Central memory CD8-positive, alpha-beta T cell (primary cell): ENCODE measurements at regions not wholly inside any gene's neighbourhood (a gene's known extent, or its start where the extent isn't known, plus 50 kb on each side); places are given as distances from the start of the nearest gene placed in this dataset.
"Not testable (repeated sequence)": the region's sequence is repeated elsewhere in the genome, so short reads cannot be mapped to it uniquely, and the experiment has no call there.

Experiments used
- ATAC-seq: fragments of 150-1000 bp; cut with Tn5 transposase; replicated peaks from 2 replicates; pipeline ENCODE4 v1.10.0; 2022; ENCODE audit warnings: mild to moderate bottlenecking, moderate FRiP score, moderate number of reproducible peaks; ENCODE audit not compliant: poor library complexity, severe bottlenecking; ENCODE audit errors: extremely low read depth
- DNase-seq, 2 donors: peaks; one replicate each; pipeline ENCODE4 v3.0.0; 2021; ENCODE audit warnings: low spot score in 2 of 2
- H3K27ac Mint-ChIP-seq: one replicate; pipeline ENCODE4 v1.8.0; 2022; ENCODE audit warnings: low read depth, mild to moderate bottlenecking, moderate library complexity, mixed read lengths
- H3K27me3 Mint-ChIP-seq: one replicate; pipeline ENCODE4 v1.8.0; 2022; ENCODE audit warnings: mixed read lengths
- H3K36me3 Mint-ChIP-seq: one replicate; pipeline ENCODE4 v1.8.0; 2022; ENCODE audit warnings: mild to moderate bottlenecking, moderate library complexity, mixed read lengths; ENCODE audit not compliant: insufficient read depth
- H3K4me1 Mint-ChIP-seq: one replicate; pipeline ENCODE4 v1.8.0; 2022; ENCODE audit warnings: mixed read lengths
- H3K4me3 Mint-ChIP-seq: one replicate; pipeline ENCODE4 v1.8.0; 2022; ENCODE audit warnings: mild to moderate bottlenecking, moderate library complexity, mixed read lengths
- H3K9me3 Mint-ChIP-seq: one replicate; pipeline ENCODE4 v1.8.0; 2022; ENCODE audit warnings: mixed read lengths

DNA sequence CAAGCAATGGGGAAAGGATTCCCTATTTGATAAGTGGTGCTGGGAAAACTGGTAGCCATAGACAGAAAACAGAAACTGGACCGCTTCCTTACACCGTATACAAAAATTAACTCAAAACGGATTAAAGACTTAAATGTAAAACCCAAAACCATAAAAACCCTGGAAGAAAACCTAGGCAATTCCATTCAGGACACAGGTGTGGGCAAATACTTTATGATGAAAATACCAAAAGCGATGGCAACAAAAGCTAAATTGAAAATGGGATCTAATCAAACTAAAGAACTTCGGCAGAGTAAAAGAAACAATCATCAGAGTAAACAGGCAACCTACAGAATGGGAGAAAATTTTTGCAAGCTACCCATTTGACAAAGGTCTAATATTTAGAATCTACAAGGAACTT, 91.1 kb downstream of the VPREB1 start:
- not testable (repeated sequence) for H3K27ac Mint-ChIP-seq, H3K36me3 Mint-ChIP-seq, H3K9me3 Mint-ChIP-seq, ATAC-seq, H3K4me1 Mint-ChIP-seq, DNase-seq, H3K4me3 Mint-ChIP-seq
- H3K27me3 Mint-ChIP-seq, result peaks cover 86% of the 10 kb centered on the region

DNA sequence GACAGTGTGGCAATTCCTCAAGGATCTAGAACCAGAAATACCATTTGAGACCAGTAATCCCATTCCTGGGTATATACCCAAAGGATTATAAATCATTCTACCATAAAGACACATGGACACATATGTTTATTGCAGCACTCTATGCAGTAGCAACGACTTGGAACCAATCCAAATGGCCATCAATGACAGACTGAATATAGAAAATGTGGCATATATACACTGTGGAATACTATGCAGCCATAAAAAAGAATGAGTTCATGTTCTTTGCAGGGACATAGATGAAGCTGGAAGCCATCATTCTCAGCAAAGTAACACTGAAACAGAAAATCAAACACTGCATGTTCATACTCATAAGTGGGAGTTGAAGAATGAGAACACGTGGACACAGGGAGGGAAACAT, 91.7 kb downstream of the VPREB1 start:
- H3K4me1 Mint-ChIP-seq, DNase-seq, H3K27ac Mint-ChIP-seq, ATAC-seq, H3K36me3 Mint-ChIP-seq, H3K4me3 Mint-ChIP-seq, H3K9me3 Mint-ChIP-seq: not testable (repeated sequence)
- peaks cover 81% of the 10 kb centered on the region for H3K27me3 Mint-ChIP-seq

DNA sequence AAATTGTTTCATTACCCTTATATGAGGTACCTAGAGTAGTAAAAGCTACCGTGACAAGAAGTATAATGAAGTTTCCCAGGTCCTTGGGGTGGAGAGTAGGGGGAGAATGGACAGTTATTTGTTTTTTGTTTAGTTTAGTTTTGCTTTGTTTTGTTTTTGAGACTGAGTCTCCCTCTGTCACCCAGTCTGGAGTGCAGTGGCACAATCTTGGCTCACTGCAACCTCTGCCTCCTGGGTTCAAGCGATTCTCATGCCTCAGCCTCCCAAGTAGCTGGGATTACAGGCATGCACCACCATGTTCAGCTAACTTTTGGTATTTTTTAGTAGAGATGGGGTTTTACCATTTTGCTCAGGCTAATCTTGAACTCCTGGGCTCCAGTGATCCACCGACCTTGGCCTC, 94.2 kb downstream of the VPREB1 start:
- not testable (repeated sequence) for H3K27ac Mint-ChIP-seq, DNase-seq, H3K36me3 Mint-ChIP-seq, H3K9me3 Mint-ChIP-seq, H3K4me3 Mint-ChIP-seq, H3K4me1 Mint-ChIP-seq, ATAC-seq
- H3K27me3 Mint-ChIP-seq, result peaks cover 57% of the 10 kb centered on the region

DNA sequence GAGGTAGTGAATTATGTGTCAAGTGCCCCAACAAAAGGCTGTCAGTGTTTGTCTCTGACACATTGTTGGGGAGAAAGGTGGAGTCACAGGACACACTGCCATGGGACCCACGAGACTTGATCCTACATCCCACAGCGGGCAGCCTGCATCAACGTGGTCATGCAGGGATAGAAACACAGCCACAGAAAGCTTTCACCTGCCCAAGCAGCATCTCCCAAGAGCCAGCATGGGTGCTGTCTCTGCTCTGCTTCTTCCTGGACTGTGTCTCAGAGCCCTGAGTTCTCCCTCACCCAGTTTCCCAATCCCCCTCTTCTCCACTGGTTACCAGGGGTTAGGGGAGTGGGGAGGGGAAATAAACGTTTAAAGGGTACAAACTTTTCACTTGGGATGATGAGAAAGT, 97.2 kb downstream of the VPREB1 start:
- Mint-ChIP-seq H3K9me3 (no peaks in the 10 kb centered on the region), H3K27me3 (peaks cover 27% of the 10 kb centered on the region), H3K4me3 (no peak overlapping the region), H3K4me1 (no peaks in the 10 kb centered on the region), H3K36me3 (no peaks in the 10 kb centered on the region), H3K27ac (no peak overlapping the region)
- no peak for ATAC-seq
- DNase-seq, result no peak

DNA sequence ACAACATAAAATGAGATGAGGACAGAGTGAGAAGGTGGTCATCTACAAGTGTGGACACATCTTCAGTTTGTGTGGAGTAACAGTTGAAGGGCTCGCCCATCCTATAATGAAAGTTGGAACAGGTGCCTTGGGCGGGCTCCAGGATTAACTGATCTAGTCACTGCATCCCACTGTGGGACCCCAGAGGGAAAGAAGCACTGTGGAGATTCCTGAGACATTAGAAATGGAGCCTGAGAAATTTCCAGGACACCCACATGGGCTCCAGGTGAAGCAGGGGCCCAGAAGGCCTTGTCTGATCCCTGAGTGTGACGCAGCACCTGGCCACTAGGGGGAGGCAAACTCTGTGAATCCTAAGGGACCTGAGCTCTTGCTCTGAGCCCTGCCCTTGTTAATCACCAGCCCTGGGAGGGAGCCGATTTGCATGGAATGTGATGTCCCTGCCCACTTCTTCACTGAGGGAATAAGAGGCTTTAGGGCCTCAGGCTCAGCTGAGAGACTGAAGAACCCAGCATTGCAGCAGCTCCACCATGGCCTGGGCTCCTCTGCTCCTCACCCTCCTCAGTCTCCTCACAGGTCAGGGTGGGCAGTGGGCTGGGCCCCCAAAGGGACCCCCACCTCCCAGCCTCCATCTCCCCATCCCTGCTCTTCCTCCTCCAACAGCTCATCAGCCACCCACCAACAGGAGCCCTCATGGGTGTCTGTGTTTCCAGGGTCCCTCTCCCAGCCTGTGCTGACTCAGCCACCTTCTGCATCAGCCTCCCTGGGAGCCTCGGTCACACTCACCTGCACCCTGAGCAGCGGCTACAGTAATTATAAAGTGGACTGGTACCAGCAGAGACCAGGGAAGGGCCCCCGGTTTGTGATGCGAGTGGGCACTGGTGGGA, 98.4 kb downstream of the VPREB1 start:
- DNase-seq (peak; percentile 26 to 49), ATAC-seq (no peak)
- peaks cover 27% of the 10 kb centered on the region for H3K27me3 Mint-ChIP-seq
- H3K9me3 Mint-ChIP-seq, result no peaks in the 10 kb centered on the region
- H3K27ac Mint-ChIP-seq, result no peak overlapping the region
- no peak overlapping the region for H3K4me3 Mint-ChIP-seq
- no peaks in the 10 kb centered on the region for H3K4me1 Mint-ChIP-seq
- no peaks in the 10 kb centered on the region for H3K36me3 Mint-ChIP-seq

DNA sequence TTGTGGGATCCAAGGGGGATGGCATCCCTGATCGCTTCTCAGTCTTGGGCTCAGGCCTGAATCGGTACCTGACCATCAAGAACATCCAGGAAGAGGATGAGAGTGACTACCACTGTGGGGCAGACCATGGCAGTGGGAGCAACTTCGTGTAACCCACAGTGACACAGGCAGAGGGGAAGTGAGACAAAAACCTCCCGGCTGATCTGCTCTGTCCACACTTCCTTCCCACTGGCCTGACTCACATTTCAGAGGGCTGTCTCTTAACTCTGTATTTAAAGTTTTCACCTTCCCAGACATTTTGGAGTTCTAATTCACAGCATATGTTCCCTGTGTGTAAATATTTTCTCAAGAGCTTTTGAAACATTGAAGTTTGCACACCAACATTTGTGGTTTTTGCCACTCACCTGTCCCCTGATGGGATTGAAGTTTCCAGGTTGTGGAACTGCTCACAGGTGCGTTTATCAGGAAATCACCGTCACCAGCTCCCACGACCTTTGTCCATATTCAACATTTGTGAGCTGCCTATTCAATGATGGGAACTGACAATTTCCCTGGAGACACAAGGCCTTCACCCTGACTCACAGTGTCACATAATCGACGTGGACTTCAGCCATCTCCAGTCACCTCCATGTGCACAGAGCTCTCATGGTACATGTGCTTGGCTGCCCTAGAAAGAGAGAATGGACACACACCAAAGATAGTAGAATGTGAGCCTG, 99.2 kb downstream of the VPREB1 start:
- Mint-ChIP-seq H3K9me3 (no peaks in the 10 kb centered on the region), H3K27me3 (peaks cover 27% of the 10 kb centered on the region), H3K4me3 (no peak overlapping the region), H3K4me1 (no peaks in the 10 kb centered on the region), H3K36me3 (peaks cover 2% of the 10 kb centered on the region), H3K27ac (no peak overlapping the region)
- ATAC-seq, result no peak
- no peak for DNase-seq

DNA sequence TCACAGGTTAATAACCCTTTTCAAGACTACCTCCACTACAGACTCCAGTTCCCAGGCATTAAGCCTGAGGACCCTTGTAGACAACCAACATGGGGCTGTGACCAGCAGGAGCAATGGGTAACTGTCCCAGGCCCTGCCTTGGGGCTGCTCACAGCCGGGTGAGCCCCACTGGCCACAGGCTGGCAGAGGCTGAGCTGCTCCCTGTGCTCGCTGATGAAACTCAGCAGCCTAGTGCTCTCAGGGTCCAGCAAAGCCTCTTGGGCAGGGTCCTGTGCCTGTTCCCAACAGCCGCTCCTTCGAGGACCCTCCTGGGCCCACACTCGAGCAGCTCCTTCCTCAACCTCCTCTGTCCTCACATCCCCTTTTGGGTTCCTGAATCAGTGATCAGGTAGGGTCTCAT, 99.8 kb downstream of the VPREB1 start:
- H3K27ac Mint-ChIP-seq, result no peak overlapping the region
- peaks cover 2% of the 10 kb centered on the region for H3K36me3 Mint-ChIP-seq
- ATAC-seq, result no peak
- peaks cover 27% of the 10 kb centered on the region for H3K27me3 Mint-ChIP-seq
- H3K9me3 Mint-ChIP-seq, result no peaks in the 10 kb centered on the region
- H3K4me3 Mint-ChIP-seq, result no peak overlapping the region
- DNase-seq, result no peak
- no peaks in the 10 kb centered on the region for H3K4me1 Mint-ChIP-seq

DNA sequence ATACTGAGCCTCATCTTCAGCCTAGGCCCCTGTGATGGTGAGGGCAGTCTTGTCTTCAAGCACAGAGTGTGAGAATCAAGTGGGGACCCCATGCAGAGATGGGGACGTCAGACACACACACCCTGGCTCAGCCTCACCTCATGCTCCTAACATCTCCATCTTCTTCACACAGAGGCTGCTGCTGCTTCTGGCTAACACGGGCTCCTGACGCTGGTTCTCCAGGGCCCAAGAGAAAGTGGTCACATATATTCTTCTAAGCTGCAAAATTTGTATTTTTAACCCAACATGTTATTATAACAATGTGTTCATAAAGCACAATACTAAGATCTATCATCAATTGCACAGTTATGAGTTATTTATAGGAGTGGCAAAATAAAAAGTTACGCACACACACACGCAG, 101.2 kb downstream of the VPREB1 start:
- H3K36me3 Mint-ChIP-seq, result peaks cover 2% of the 10 kb centered on the region
- ATAC-seq, result no peak
- peaks cover 40% of the 10 kb centered on the region for H3K27me3 Mint-ChIP-seq
- no peaks in the 10 kb centered on the region for H3K9me3 Mint-ChIP-seq
- H3K4me3 Mint-ChIP-seq, result no peak overlapping the region
- DNase-seq, result no peak
- H3K4me1 Mint-ChIP-seq, result no peaks in the 10 kb centered on the region
- H3K27ac Mint-ChIP-seq, result no peak overlapping the region

DNA sequence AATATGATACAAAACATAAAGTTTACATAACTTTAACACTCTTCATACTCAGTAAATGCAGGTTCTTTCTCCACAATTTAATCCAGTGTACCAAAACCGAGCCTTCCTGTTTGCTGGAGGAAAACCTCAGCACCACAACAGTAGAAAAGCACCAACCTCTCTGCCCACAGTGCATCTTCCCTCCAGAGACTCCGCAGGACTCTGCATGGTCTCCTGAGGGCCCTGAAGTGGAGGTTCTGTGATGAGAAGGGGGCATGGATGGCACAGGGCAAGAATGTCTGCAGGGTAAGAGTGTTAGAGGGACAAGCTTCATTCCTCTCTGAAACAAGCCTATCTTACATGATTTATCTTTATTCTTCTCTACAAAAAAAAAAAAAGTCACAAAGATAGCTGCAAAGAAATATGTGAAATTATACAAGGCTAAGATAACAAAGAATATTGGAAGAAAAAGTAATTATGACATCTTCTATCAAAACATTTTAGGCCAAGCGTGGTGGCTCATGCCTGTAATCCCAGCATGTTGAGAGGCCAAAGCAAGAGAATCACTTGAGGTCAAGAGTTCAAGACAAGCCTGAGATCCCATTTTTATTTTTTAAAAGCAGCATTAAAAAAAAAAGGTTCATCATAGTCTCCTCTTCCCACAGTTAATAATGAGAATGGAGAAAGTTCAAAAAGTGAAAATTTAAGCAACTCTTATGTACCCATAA, 102.0 kb downstream of the VPREB1 start:
- H3K27me3 Mint-ChIP-seq, result peaks cover 48% of the 10 kb centered on the region
- DNase-seq (no peak), ATAC-seq (no peak)
- no peaks in the 10 kb centered on the region for H3K9me3 Mint-ChIP-seq
- H3K27ac Mint-ChIP-seq, result no peak overlapping the region
- H3K4me3 Mint-ChIP-seq, result no peak overlapping the region
- H3K36me3 Mint-ChIP-seq, result peaks cover 2% of the 10 kb centered on the region
- no peaks in the 10 kb centered on the region for H3K4me1 Mint-ChIP-seq

DNA sequence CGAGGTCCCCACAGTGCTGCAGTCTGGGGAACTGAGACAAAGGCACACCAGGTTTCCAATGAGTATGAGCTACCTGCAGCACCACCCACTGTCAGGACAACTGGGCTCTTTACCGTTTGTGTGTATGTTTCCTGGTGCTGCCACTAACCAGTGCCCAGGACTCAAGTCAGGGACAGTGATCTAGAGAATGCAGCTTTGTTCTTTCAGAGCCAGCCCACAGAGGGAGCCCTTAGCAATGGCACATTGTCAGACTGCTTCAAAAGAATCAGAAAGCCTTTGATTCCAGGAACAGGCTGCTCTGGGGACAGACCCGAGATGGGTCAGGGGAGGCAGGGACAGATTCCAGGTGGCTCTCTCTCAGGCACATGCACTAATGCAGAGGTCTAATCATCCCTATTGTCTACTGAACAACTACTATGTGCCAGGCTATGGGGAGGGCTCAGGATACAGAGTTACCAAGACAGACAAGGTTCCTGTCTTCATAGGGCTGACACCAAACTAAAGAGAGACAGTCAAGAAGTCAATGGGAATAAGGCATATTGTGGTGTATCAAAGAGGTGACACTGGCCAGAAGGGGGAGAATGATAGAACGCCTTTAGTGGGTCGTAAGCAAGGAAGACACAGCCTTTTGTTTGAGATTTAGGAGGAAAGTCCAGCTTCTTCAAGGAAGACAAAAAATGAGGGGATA, 103.7 kb downstream of the VPREB1 start:
- Mint-ChIP-seq H3K4me3 (no peak overlapping the region), H3K9me3 (no peaks in the 10 kb centered on the region), H3K27ac (no peak overlapping the region), H3K27me3 (peaks cover 48% of the 10 kb centered on the region), H3K36me3 (peaks cover 2% of the 10 kb centered on the region), H3K4me1 (no peaks in the 10 kb centered on the region)
- ATAC-seq (no peak), DNase-seq (no peak)

DNA sequence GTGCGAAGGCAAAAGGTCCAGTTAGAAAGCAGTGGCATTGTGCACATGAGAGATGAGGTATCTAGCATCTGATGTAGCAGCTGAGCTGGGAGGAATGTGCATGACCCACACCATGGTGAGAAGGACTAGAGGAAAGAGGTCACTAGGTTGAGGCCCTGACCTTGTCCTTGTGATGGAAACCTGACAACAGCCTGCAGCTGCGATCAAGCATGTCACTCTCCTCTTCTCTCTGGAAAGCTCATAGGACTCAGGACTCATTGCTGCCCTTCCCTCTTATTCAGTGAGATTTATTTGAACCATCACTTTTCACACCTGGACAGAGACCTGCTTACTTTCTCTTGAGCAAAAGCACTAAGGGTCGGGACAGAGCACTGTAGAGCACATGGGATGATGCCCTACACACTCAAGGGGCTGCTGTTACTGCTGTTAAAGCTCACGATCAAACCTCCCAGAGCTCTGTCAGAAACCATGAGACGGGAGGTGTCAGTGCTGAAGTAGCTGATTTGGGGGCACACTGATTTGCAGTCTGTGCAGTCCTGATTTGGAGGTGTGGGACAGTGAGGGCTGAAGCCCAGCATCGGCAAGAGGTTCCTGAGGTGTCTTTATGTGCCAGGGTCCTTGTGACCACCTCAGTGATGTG, 104.3 kb downstream of the VPREB1 start:
- DNase-seq, result no peak
- H3K9me3 Mint-ChIP-seq, result no peaks in the 10 kb centered on the region
- no peak for ATAC-seq
- H3K4me3 Mint-ChIP-seq, result no peak overlapping the region
- no peak overlapping the region for H3K27ac Mint-ChIP-seq
- peaks cover 2% of the 10 kb centered on the region for H3K36me3 Mint-ChIP-seq
- H3K4me1 Mint-ChIP-seq, result no peaks in the 10 kb centered on the region
- peaks cover 52% of the 10 kb centered on the region for H3K27me3 Mint-ChIP-seq

DNA sequence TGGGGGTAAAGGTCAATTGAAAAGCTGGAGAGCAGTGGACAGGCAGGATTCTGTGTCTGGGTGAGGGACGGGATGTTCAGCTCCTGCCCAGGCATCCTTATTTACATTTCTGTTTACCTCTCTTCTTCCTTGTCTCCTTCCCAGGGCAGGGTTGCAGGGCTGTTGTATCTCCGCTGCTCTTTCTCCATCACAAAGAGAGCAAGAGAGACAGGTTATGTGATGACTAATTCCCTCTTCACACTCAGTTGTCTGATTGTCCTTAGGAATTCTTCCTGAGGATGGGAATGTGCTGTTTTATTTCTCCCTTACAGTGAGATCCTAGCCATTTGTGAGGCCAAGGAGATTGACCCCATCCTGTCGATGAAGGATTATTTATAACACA, 104.9 kb downstream of the VPREB1 start:
- H3K4me1 Mint-ChIP-seq, result no peaks in the 10 kb centered on the region
- H3K27ac Mint-ChIP-seq, result no peak overlapping the region
- no peaks in the 10 kb centered on the region for H3K9me3 Mint-ChIP-seq
- DNase-seq (no peak), ATAC-seq (no peak)
- peaks cover 57% of the 10 kb centered on the region for H3K27me3 Mint-ChIP-seq
- H3K36me3 Mint-ChIP-seq, result peaks cover 2% of the 10 kb centered on the region
- no peak overlapping the region for H3K4me3 Mint-ChIP-seq
